Activated CD4-positive, CD25-positive, alpha-beta regulatory T cell treated with anti-CD3 and anti-CD28 coated beads, Interleukin-2, amount 50 U/mL, for 24 hours (primary cell): ENCODE measurements at regions not wholly inside any gene's neighbourhood (a gene's known extent, or its start where the extent isn't known, plus 50 kb on each side); places are given as distances from the start of the nearest gene placed in this dataset.
"Not testable (repeated sequence)": the region's sequence is repeated elsewhere in the genome, so short reads cannot be mapped to it uniquely, and the experiment has no call there.

Experiments used
- ATAC-seq, 2 donors: fragments of 150-1000 bp; cut with Tn5 transposase; one replicate each; pipeline ENCODE4 v1.10.0; 2021; ENCODE audit warnings: mild to moderate bottlenecking in 1 of 2, moderate library complexity in 1 of 2

GRCh38 chr6:137787016-137787415 is 80.0 kb upstream of the TNFAIP3 start:
- no peak for ATAC-seq

GRCh38 chr6:137788248-137788647 is 78.8 kb upstream of the TNFAIP3 start:
- ATAC-seq, result no peak

GRCh38 chr6:137791281-137792159 is 75.5 kb upstream of the TNFAIP3 start:
- peak; percentile 14 to 18 for ATAC-seq

- ATAC-seq, result peak; percentile 46 to 49
Observed at GRCh38 chr6:137792160-137793033, 74.7 kb upstream of the TNFAIP3 start.

GRCh38 chr6:137793805-137794515 is 73.1 kb upstream of the TNFAIP3 start:
- peak in 1 of 2 donors; percentile 31 for ATAC-seq

- ATAC-seq, result no peak
Observed at GRCh38 chr6:137794516-137795201, 72.4 kb upstream of the TNFAIP3 start.

- no peak for ATAC-seq
Observed at GRCh38 chr6:137795501-137795900, 71.6 kb upstream of the TNFAIP3 start.

GRCh38 chr6:137798261-137798660 is 68.8 kb upstream of the TNFAIP3 start:
- no peak for ATAC-seq

GRCh38 chr6:137798846-137799245 is 68.2 kb upstream of the TNFAIP3 start:
- ATAC-seq, result no peak

GRCh38 chr6:137799950-137800568 is 67.0 kb upstream of the TNFAIP3 start:
- ATAC-seq, result peak; percentile 88 to 89

GRCh38 chr6:137800762-137801161 is 66.3 kb upstream of the TNFAIP3 start:
- ATAC-seq, result no peak

- ATAC-seq, result no peak
Observed at GRCh38 chr6:137801352-137802114, 65.5 kb upstream of the TNFAIP3 start.

- ATAC-seq, result no peak
Observed at GRCh38 chr6:137802408-137803182, 64.5 kb upstream of the TNFAIP3 start.

GRCh38 chr6:137804637-137805036 is 62.4 kb upstream of the TNFAIP3 start:
- no peak for ATAC-seq

- no peak for ATAC-seq
Observed at GRCh38 chr6:137805622-137806021, 61.4 kb upstream of the TNFAIP3 start.

GRCh38 chr6:137806914-137807682 is 60.0 kb upstream of the TNFAIP3 start:
- ATAC-seq, result peak; percentile 52 to 59

GRCh38 chr6:137808191-137808590 is 58.9 kb upstream of the TNFAIP3 start:
- ATAC-seq, result no peak

- no peak for ATAC-seq
Observed at GRCh38 chr6:137808836-137809315, 58.2 kb upstream of the TNFAIP3 start.

- ATAC-seq, result not testable (repeated sequence)
Observed at GRCh38 chr6:137809895-137810553, 57.0 kb upstream of the TNFAIP3 start.
